Mesothelial cell of epicardium (in vitro differentiated cells): ENCODE measurements at regions not wholly inside any gene's neighbourhood (a gene's known extent, or its start where the extent isn't known, plus 50 kb on each side); places are given as distances from the start of the nearest gene placed in this dataset.
A peak's percentile ranks its signal among the peaks of the same experiment; 100 is the strongest.

Experiments used
- DNase-seq, 2 experiments: peaks; one replicate each; pipeline ENCODE4 v3.0.0; 2021; ENCODE audit warnings: low spot score in 2 of 2; ENCODE audit not compliant: unreplicated experiment in 2 of 2
- H3K27ac Mint-ChIP-seq: 2 replicates; pipeline ENCODE4 v1.8.0; 2021; ENCODE audit warnings: mixed read lengths
- H3K27me3 Mint-ChIP-seq: 2 replicates; pipeline ENCODE4 v1.8.0; 2021; ENCODE audit warnings: low read depth, mixed read lengths
- H3K36me3 Mint-ChIP-seq: 2 replicates; pipeline ENCODE4 v1.8.0; 2021; ENCODE audit warnings: mixed read lengths
- H3K4me1 Mint-ChIP-seq: 2 replicates; pipeline ENCODE4 v1.8.0; 2021; ENCODE audit warnings: mixed read lengths
- H3K4me3 Mint-ChIP-seq: 2 replicates; pipeline ENCODE4 v1.8.0; 2021; ENCODE audit warnings: mild to moderate bottlenecking, moderate library complexity, mixed read lengths
- H3K9me3 Mint-ChIP-seq: 2 replicates; pipeline ENCODE4 v1.8.0; 2021; ENCODE audit warnings: mixed read lengths
- TF ChIP-seq, protein P1 (sequence below): fragments of 200-600 bp; sonication (generic); IDR thresholded peaks from one replicate; pipeline ENCODE4 v1.5.0; 2021; ENCODE audit warnings: antibody characterized with exemption; ENCODE audit not compliant: unreplicated experiment

DNA sequence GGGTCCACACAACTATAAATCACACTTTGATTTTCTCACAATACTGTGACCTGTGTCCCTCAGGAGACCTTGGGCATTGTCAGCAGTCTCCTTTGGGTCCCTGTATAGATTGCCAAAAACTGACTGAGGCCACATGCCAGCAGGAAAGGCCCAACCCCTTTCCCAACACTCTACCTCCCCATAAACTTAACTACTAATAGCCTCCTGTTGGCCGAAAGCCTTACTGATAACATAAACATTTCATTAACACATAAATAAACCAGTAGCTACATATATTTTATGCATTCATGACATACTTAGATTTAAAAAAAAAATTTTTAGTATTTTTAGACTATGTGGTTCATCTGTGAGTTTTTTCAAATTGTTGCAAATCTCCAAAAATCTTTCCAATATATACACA lies 153.5 kb downstream of the ARL4C start:
- no peak overlapping the region for H3K27ac Mint-ChIP-seq
- no peak for DNase-seq
- H3K4me3 Mint-ChIP-seq, result no peak overlapping the region
- H3K36me3 Mint-ChIP-seq, result no peaks in the 10 kb centered on the region
- no peaks in the 10 kb centered on the region for H3K27me3 Mint-ChIP-seq
- TF ChIP-seq, protein P1, sequence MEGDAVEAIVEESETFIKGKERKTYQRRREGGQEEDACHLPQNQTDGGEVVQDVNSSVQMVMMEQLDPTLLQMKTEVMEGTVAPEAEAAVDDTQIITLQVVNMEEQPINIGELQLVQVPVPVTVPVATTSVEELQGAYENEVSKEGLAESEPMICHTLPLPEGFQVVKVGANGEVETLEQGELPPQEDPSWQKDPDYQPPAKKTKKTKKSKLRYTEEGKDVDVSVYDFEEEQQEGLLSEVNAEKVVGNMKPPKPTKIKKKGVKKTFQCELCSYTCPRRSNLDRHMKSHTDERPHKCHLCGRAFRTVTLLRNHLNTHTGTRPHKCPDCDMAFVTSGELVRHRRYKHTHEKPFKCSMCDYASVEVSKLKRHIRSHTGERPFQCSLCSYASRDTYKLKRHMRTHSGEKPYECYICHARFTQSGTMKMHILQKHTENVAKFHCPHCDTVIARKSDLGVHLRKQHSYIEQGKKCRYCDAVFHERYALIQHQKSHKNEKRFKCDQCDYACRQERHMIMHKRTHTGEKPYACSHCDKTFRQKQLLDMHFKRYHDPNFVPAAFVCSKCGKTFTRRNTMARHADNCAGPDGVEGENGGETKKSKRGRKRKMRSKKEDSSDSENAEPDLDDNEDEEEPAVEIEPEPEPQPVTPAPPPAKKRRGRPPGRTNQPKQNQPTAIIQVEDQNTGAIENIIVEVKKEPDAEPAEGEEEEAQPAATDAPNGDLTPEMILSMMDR, result no peak
- H3K9me3 Mint-ChIP-seq, result peaks cover 8% of the 10 kb centered on the region
- H3K4me1 Mint-ChIP-seq, result no peaks in the 10 kb centered on the region

DNA sequence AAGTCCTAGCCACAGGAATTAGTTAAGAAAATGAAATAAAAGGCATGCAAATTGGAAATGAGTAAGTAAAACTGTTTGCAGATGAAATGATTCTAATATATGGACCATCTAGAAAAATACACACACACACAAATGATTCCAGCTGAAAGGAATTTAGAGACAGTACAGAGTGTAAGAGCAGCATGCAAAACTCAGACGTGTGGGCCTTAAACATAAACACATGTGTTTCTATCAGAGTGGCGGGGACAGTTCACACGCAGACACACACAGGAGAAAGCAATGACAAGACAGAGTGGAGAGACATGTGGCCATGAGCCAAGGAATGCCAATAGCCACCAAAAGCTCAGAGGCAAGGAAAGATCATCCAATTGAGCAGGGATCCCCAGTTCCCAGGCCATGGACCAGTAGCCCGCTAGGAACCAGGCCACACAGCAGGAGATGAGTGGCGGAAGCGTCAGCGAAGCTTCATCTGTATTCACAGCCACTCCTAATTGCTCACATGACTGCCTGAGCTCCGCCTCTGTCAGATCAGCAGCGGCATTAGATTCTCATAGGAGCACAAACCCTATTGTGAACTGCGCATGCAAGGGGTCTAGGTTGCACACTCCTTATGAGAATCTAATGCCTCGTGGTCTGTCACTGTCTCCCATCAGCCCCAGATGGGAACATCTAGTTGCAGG lies 155.4 kb downstream of the ARL4C start:
- Mint-ChIP-seq H3K4me3 (no peak overlapping the region), H3K27me3 (no peaks in the 10 kb centered on the region)

DNA sequence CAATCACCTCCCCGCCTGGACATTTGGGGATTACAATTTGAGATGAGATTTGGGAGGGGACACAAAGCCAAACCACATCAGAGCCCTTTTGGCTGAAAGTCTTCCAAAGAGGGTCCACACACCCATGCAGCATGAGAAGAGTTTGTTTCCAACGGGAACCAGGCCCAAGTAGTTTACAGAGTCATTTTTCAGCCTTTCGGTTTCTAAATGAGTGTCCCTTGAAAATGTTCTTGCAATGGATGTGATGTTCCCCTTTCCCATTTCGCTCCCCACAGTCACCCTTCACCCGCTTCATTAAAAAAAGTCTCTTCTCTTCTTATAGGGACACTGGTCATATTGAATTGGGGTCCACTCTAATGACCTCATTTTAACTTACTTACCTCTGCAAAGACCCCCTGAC lies 157.4 kb downstream of the ARL4C start:
- Mint-ChIP-seq H3K4me3 (no peak overlapping the region), H3K27ac (no peak overlapping the region), H3K4me1 (peaks cover 8% of the 10 kb centered on the region), H3K9me3 (peaks cover 8% of the 10 kb centered on the region), H3K27me3 (no peaks in the 10 kb centered on the region), H3K36me3 (no peaks in the 10 kb centered on the region)
- no peak for DNase-seq
- TF ChIP-seq, protein P1, result no peak

More for the DNA sequence above, 155.4 kb downstream of the ARL4C start:
- H3K27ac Mint-ChIP-seq, result no peak overlapping the region
- H3K4me1 Mint-ChIP-seq, result no peaks in the 10 kb centered on the region
- no peaks in the 10 kb centered on the region for H3K36me3 Mint-ChIP-seq
- TF ChIP-seq, protein P1, result no peak
- DNase-seq, result no peak
- H3K9me3 Mint-ChIP-seq, result peaks cover 8% of the 10 kb centered on the region

DNA sequence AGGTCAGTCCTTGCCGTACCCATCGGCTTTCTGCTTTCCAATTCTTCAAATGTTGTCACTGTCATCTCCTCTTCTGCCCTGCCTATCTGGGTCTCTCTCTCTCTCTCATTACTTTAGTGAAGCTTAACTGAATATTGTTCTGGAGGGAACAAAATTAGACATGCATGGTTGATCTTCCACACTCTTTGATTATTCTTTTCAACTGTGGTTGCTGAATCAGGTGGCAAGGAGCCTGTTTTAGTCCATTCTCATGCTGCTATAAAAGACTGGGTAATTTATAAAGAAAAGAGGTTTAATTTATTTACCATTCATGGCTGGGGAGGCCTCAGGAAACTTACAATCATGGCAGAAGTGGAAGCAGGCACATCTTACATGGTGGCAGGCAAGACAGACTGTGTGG lies 157.9 kb downstream of the ARL4C start:
- Mint-ChIP-seq H3K4me3 (no peak overlapping the region), H3K36me3 (no peaks in the 10 kb centered on the region), H3K9me3 (peaks cover 8% of the 10 kb centered on the region), H3K27me3 (no peaks in the 10 kb centered on the region), H3K4me1 (peaks cover 12% of the 10 kb centered on the region), H3K27ac (no peak overlapping the region)
- TF ChIP-seq, protein P1, result no peak
- no peak for DNase-seq

DNA sequence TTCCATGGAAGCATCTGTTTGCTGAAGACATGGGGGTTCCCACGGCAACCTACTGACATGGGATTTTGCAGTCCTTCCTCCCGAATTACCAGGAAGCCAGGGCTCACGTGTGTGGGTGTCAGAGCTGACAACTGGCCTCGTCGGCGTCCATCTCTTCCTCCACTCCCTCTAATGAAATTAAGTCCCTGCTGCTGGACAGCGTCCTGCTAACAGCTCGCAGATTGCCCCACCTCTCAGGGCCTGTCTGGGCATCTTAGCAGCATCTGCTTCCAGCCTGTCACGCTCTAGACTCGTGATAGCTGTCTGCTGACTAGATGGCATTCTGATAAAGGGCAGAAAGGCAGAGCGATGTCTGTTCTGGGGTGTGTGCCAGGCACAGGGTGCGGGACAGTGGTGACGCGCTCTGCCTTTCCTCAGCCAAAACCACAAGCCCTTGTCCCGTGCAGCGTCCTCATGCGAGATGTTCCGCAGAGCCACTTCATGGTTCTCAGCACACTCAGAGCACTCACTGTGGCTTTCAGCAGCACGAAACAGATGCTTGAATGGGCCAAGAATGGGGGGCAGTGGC lies 161.1 kb downstream of the ARL4C start:
- TF ChIP-seq, protein P1, result no peak
- no peaks in the 10 kb centered on the region for H3K36me3 Mint-ChIP-seq
- H3K9me3 Mint-ChIP-seq, result peaks cover 8% of the 10 kb centered on the region
- no peak for DNase-seq
- H3K27ac Mint-ChIP-seq, result peak overlapping the region; percentile 43
- no peaks in the 10 kb centered on the region for H3K27me3 Mint-ChIP-seq
- H3K4me1 Mint-ChIP-seq, result peaks cover 15% of the 10 kb centered on the region
- H3K4me3 Mint-ChIP-seq, result no peak overlapping the region
